PC-9 (cell line): ENCODE measurements at regions not wholly inside any gene's neighbourhood (a gene's known extent, or its start where the extent isn't known, plus 50 kb on each side); places are given as distances from the start of the nearest gene placed in this dataset.

ENCODE experiments used
- BruUV-seq: library from RNA; stranded (reverse); fragments of 400-500 nt; replicated peaks from 2 replicates; lab custom pipeline; 2021; lab: Mats Ljungman, UMichigan
- CTCF ChIA-PET: fragments of 300-600 bp; sonication (Branson Sonifier 250); formaldehyde crosslinking; loops from one replicate; lab custom pipeline; 2022; ENCODE audit warnings: antibody characterized with exemption; lab: Charles Lee
- POLR2A ChIA-PET: fragments of 300-600 bp; sonication (Branson Sonifier 250); formaldehyde crosslinking; loops from one replicate; lab custom pipeline; 2022; ENCODE audit warnings: antibody characterized with exemption; ENCODE audit not compliant: unreplicated experiment; lab: Charles Lee
- DNase-seq, 2 experiments: peaks; one replicate each; pipeline versions ENCODE4 v3.0.0 to v3.0.0-alpha.2; 2015 to 2022; ENCODE audit warnings: mixed read lengths in 1 of 2
- H2AFZ ChIP-seq: fragments of 200-600 bp; sonication (generic); 2 replicates; pipeline ENCODE4 v1.8.1; 2017; ENCODE audit warnings: antibody characterized with exemption
- H3F3A ChIP-seq: fragments of 200-600 bp; sonication (generic); 2 replicates; pipeline ENCODE4 v1.8.1; 2017; ENCODE audit warnings: antibody characterized with exemption, mild to moderate bottlenecking, low read depth; ENCODE audit not compliant: insufficient read depth
- H3K27ac ChIP-seq: fragments of 200-600 bp; sonication (generic); 2 replicates; pipeline ENCODE4 v1.6.1; 2016; ENCODE audit warnings: mixed run types
- H3K27me3 ChIP-seq: fragments of 200-600 bp; sonication (generic); 2 replicates; pipeline ENCODE4 v1.6.1; 2016; ENCODE audit warnings: low read depth, mixed run types; ENCODE audit not compliant: insufficient read depth
- H3K36me3 ChIP-seq: fragments of 200-600 bp; sonication (generic); 2 replicates; pipeline ENCODE4 v1.6.1; 2016; ENCODE audit warnings: low read depth, mixed run types
- H3K4me1 ChIP-seq: fragments of 200-600 bp; sonication (generic); replicated peaks from 2 replicates; pipeline ENCODE4 v1.6.1; 2016; ENCODE audit warnings: mixed run types; ENCODE audit not compliant: insufficient read depth
- H3K4me2 ChIP-seq: fragments of 200-600 bp; sonication (generic); 2 replicates; pipeline ENCODE4 v1.6.1; 2017; ENCODE audit warnings: mixed run types
- H3K4me3 ChIP-seq: fragments of 200-600 bp; sonication (generic); 2 replicates; pipeline ENCODE4 v1.6.1; 2016; ENCODE audit warnings: mixed run types
- H3K79me2 ChIP-seq: fragments of 200-600 bp; sonication (generic); 2 replicates; pipeline ENCODE4 v1.6.1; 2017; ENCODE audit warnings: low read depth, mixed run types
- H3K9me2 ChIP-seq: fragments of 200-600 bp; sonication (generic); 2 replicates; pipeline ENCODE4 v1.8.1; 2017; ENCODE audit warnings: mild to moderate bottlenecking; ENCODE audit not compliant: insufficient read depth
- H3K9me3 ChIP-seq: fragments of 200-600 bp; sonication (generic); 2 replicates; pipeline ENCODE4 v1.8.1; 2016; ENCODE audit warnings: low read depth; ENCODE audit not compliant: insufficient read depth
- H4K20me1 ChIP-seq: fragments of 200-600 bp; sonication (generic); 2 replicates; pipeline ENCODE4 v1.8.1; 2017; ENCODE audit not compliant: insufficient read depth
- EZH2 ChIP-seq: fragments of 200-600 bp; sonication (generic); IDR thresholded peaks from 2 replicates; pipeline ENCODE4 v1.8.0; 2017; ENCODE audit warnings: antibody characterized with exemption, low read depth
- intact Hi-C: fragments of 100-400 bp; cut with micrococcal nuclease; formaldehyde crosslinking; loops from one replicate; pipeline ENCODE4 v1.10.0; 2022; ENCODE audit not compliant: unreplicated experiment
- TF ChIP-seq, protein P1 (sequence below): fragments of 200-600 bp; sonication (generic); conservative IDR thresholded peaks from 2 replicates; pipeline ENCODE4 v1.6.1; 2017; ENCODE audit warnings: mixed run types, antibody characterized with exemption, mild to moderate bottlenecking, moderate library complexity

DNA sequence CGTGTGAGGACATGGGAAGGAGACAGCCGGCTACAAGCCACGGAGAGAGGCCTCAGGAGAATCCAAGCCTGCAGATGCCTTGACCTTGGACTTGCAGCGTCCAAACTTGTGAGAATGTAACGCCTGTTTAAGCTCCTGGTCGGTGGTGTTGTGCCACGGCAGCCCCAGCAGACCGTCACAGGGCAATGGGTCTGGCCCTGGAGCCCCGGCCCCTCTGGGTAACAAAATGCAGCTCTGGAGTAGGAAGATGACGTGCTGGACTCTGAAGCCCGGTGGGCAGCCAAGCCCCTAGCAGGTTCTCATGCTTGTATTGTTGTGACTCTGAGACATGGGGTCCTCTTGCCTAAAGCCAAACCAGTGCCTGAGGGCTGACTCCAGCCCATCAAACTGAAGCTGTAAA, 174.7 kb downstream of the IRX2 start:
- BruUV-seq, result no TSS peak
- no peak overlapping the region for H3K4me2 ChIP-seq
- H3K79me2 ChIP-seq, result no peaks in the 10 kb centered on the region
- no peak for DNase-seq
- no peak overlapping the region for H3K27ac ChIP-seq
- ChIA-PET POLR2A (no interaction called here), CTCF (no interaction called here)
- no peaks in the 10 kb centered on the region for H3K9me2 ChIP-seq
- intact Hi-C loops, result no loop called here
- peaks cover 93% of the 10 kb centered on the region for H3K27me3 ChIP-seq
- H2AFZ ChIP-seq, result no peak overlapping the region
- H3K4me1 ChIP-seq, result no peaks in the 10 kb centered on the region
- H3K9me3 ChIP-seq, result no peaks in the 10 kb centered on the region
- no peaks in the 10 kb centered on the region for H3K36me3 ChIP-seq
- H3F3A ChIP-seq, result no peaks in the 10 kb centered on the region
- H4K20me1 ChIP-seq, result no peaks in the 10 kb centered on the region
- TF ChIP-seq EZH2, result no peak
- TF ChIP-seq, protein P1, sequence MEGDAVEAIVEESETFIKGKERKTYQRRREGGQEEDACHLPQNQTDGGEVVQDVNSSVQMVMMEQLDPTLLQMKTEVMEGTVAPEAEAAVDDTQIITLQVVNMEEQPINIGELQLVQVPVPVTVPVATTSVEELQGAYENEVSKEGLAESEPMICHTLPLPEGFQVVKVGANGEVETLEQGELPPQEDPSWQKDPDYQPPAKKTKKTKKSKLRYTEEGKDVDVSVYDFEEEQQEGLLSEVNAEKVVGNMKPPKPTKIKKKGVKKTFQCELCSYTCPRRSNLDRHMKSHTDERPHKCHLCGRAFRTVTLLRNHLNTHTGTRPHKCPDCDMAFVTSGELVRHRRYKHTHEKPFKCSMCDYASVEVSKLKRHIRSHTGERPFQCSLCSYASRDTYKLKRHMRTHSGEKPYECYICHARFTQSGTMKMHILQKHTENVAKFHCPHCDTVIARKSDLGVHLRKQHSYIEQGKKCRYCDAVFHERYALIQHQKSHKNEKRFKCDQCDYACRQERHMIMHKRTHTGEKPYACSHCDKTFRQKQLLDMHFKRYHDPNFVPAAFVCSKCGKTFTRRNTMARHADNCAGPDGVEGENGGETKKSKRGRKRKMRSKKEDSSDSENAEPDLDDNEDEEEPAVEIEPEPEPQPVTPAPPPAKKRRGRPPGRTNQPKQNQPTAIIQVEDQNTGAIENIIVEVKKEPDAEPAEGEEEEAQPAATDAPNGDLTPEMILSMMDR, result no peak
- no peak overlapping the region for H3K4me3 ChIP-seq

DNA sequence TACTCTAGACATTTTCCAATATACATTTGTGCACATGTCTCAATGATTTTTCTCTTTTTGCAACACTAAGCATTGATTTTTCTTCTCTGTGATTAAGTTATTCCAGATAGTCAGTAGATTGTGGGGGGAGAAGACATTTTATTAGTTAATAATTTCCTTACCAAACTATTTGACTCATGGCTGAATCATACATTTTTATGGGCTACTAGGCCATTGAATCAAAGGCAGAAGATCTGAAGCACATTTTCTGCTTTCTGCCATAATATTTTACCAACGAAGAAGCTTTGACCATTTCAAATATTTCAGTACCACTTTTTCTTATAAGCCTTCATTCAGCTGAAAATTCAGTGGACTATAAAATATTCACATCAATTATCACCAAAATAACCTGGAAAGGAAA, 175.6 kb downstream of the IRX2 start:
- H3K4me2 ChIP-seq, result no peak overlapping the region
- TF ChIP-seq EZH2, result no peak
- TF ChIP-seq, protein P1, result no peak
- no peak overlapping the region for H3K4me3 ChIP-seq
- no peaks in the 10 kb centered on the region for H3F3A ChIP-seq
- H3K27ac ChIP-seq, result no peak overlapping the region
- ChIA-PET CTCF (no interaction called here), POLR2A (no interaction called here)
- no peak for DNase-seq
- intact Hi-C loops, result no loop called here
- no TSS peak for BruUV-seq
- no peaks in the 10 kb centered on the region for H3K36me3 ChIP-seq
- no peak overlapping the region for H2AFZ ChIP-seq
- H3K4me1 ChIP-seq, result no peaks in the 10 kb centered on the region
- peaks cover 94% of the 10 kb centered on the region for H3K27me3 ChIP-seq
- no peaks in the 10 kb centered on the region for H4K20me1 ChIP-seq
- no peaks in the 10 kb centered on the region for H3K9me3 ChIP-seq
- H3K9me2 ChIP-seq, result no peaks in the 10 kb centered on the region
- H3K79me2 ChIP-seq, result no peaks in the 10 kb centered on the region

DNA sequence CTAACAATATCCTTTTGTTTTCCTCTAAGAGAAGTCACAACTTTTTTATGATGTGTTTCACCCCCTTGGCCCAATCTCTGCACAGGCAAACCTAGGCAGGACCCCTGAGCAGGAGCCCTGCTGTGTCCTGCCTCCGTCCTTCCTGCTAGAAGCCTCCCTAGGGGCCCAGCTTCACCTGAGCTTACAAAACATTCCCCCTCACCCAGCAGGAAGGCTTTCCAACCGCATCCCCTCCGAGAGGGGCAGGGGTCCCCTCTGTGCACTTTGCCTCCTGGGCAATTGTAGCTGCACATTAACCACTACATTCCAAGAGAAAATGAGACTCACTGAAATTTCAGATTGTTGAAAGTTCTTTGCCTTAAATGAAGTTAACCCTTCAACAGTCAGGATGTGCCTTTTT, 176.2 kb downstream of the IRX2 start:
- Histone ChIP-seq H4K20me1 (no peaks in the 10 kb centered on the region), H2AFZ (no peak overlapping the region), H3K27me3 (peaks cover 98% of the 10 kb centered on the region), H3K9me2 (no peaks in the 10 kb centered on the region), H3F3A (no peaks in the 10 kb centered on the region), H3K4me3 (no peak overlapping the region), H3K27ac (no peak overlapping the region), H3K4me2 (no peak overlapping the region), H3K79me2 (no peaks in the 10 kb centered on the region), H3K36me3 (no peaks in the 10 kb centered on the region), H3K4me1 (no peaks in the 10 kb centered on the region), H3K9me3 (no peaks in the 10 kb centered on the region)
- DNase-seq, result no peak
- ChIA-PET CTCF (no interaction called here), POLR2A (no interaction called here)
- no peak for TF ChIP-seq EZH2
- TF ChIP-seq, protein P1, result no peak
- intact Hi-C loops, result no loop called here
- BruUV-seq, result no TSS peak
